ENCODE measurements at regions not wholly inside any gene's neighbourhood (a gene's known extent, or its start where the extent isn't known, plus 50 kb on each side); places are given as distances from the start of the nearest gene placed in this dataset.

DNA sequence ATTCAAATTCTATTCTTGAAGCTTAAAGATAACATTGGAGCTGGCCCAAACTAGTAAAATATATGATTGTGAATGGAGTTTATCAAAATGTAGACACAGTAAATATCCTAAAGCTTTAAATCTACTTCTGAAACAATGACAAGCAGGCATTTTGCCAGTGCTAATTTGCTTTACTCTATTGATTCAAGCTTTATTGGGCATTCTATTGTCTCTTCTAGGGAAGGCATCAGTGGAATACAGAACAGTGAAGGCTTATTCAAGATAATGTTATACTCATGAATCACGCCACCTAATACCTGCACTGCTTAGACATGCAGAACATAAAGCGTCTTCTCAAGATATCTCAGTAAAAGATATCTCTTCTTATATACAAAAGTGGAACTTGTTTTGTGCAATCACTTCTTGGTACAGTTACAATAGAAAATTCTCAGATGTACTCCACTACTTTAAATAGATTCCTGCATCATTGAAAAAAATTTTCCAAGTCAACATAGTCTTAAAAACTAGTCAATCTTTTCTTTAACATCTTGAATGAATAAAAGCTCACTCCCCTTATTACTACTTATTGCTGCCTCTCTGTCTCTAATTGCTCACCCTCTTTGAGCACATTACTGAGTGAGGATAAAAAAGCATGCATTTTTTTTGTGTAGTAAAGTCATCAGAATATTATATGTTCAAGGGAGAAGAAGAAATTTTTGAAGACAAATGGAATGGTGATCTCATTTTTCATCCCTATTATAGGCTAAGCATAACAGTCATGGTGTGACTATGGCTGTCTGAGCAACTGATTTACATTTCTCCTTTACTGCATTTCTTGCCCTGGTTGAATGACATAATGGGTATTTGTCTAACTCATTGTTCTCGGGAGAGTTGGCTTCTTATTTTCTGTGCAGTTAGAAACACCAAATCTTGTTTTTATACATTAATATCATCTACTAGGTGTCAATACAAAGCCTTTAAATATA is 98.0 kb upstream of the E2F7 start:
- TF ChIP-seq EZH2 (IDR thresholded peaks at IDR 0.05) (no peak), EZH2phosphoT487 (IDR thresholded peaks at IDR 0.05) (no peak)

All from neural progenitor cell (in vitro differentiated cells).